ENCODE measurements at regions not wholly inside any gene's neighbourhood (a gene's known extent, or its start where the extent isn't known, plus 50 kb on each side); places are given as distances from the start of the nearest gene placed in this dataset.

DNA sequence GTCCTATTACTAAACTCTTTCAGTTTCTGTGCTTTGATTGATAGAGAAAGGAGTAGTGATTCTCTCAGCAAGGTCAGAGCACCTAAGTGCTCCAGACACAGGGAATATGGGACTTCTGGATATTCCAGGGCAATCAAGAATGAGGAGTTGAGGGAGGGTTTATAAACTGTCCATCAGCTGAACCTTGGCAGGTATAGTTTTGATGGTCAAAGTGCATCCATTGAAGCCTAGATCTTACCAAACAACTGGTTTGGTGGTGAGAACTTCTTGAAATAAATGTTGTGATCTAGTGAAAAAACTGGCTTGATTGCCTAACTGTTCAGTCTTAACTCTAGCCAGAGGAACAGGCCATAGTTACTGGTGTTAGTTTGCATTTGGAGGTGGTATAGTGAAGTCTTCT, 207.0 kb upstream of the ONECUT1 start:
- no peaks in the 10 kb centered on the region for H3K9me3 ChIP-seq (ENCODE audit: low read depth)
- H2AFZ ChIP-seq = no peak overlapping the region

DNA sequence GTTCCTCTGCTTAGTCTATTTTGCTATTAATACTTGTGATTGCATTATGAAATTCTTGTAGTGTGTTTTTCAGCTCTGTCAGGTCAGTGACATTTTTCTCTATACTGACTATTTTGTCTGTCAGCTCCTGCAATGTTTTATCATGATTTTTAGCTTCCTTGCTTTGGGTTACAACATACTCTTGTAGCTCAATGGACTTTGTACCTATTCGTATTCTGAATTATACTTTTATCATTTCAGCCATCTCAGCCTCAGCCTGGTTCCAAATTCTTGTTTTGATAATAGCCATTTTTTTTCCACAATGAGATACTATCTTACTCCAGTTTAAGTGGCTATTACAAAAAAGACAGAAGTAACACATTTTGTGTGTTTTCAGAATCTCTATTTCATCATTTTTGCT, 204.2 kb upstream of the ONECUT1 start:
- Histone ChIP-seq H3K27me3 (no peaks in the 10 kb centered on the region), H3K4me1 (ENCODE audit: insufficient read depth) (no peaks in the 10 kb centered on the region), H3K9me2 (replicated peaks; ENCODE audit: insufficient read depth) (no peaks in the 10 kb centered on the region), H3K27ac (no peak overlapping the region), H2AFZ (no peak overlapping the region), H3K4me3 (no peak overlapping the region), H3K9me3 (ENCODE audit: low read depth) (no peaks in the 10 kb centered on the region), H3K79me2 (no peaks in the 10 kb centered on the region), H3K36me3 (replicated peaks; ENCODE audit: insufficient read depth, low read depth) (no peaks in the 10 kb centered on the region), H3K4me2 (no peak overlapping the region), H4K20me1 (ENCODE audit: insufficient read depth, poor library complexity, severe bottlenecking) (no peaks in the 10 kb centered on the region)
- WGBS (ENCODE audit: low lambda C conversion rate, missing lambda C conversion rate) = 74% methylated on average over 1 of the region's 1 CpG
- no peak for DNase-seq (ENCODE audit: low spot score)
- TF ChIP-seq EZH2phosphoT487 (IDR thresholded peaks at IDR 0.05; ENCODE audit: low read depth, severe bottlenecking, unreplicated experiment) (no peak), EZH2 (IDR thresholded peaks at IDR 0.05; ENCODE audit: borderline replicate concordance) (no peak)
- TF ChIP-seq, protein P1, sequence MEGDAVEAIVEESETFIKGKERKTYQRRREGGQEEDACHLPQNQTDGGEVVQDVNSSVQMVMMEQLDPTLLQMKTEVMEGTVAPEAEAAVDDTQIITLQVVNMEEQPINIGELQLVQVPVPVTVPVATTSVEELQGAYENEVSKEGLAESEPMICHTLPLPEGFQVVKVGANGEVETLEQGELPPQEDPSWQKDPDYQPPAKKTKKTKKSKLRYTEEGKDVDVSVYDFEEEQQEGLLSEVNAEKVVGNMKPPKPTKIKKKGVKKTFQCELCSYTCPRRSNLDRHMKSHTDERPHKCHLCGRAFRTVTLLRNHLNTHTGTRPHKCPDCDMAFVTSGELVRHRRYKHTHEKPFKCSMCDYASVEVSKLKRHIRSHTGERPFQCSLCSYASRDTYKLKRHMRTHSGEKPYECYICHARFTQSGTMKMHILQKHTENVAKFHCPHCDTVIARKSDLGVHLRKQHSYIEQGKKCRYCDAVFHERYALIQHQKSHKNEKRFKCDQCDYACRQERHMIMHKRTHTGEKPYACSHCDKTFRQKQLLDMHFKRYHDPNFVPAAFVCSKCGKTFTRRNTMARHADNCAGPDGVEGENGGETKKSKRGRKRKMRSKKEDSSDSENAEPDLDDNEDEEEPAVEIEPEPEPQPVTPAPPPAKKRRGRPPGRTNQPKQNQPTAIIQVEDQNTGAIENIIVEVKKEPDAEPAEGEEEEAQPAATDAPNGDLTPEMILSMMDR (IDR thresholded peaks at IDR 0.05; ENCODE audit: poor library complexity) = no peak

More for the DNA sequence above, 207.0 kb upstream of the ONECUT1 start:
- Histone ChIP-seq H3K9me2 (replicated peaks; ENCODE audit: insufficient read depth) (no peaks in the 10 kb centered on the region), H3K4me2 (no peak overlapping the region), H4K20me1 (ENCODE audit: insufficient read depth, poor library complexity, severe bottlenecking) (no peaks in the 10 kb centered on the region), H3K36me3 (replicated peaks; ENCODE audit: insufficient read depth, low read depth) (no peaks in the 10 kb centered on the region), H3K4me3 (no peak overlapping the region), H3K4me1 (ENCODE audit: insufficient read depth) (no peaks in the 10 kb centered on the region), H3K27me3 (no peaks in the 10 kb centered on the region), H3K27ac (no peak overlapping the region), H3K79me2 (no peaks in the 10 kb centered on the region)
- no peak for DNase-seq (ENCODE audit: low spot score)
- no peak for TF ChIP-seq EZH2phosphoT487 (IDR thresholded peaks at IDR 0.05; ENCODE audit: low read depth, severe bottlenecking, unreplicated experiment)
- no peak for TF ChIP-seq EZH2 (IDR thresholded peaks at IDR 0.05; ENCODE audit: borderline replicate concordance)
- TF ChIP-seq, protein P1 (IDR thresholded peaks at IDR 0.05; ENCODE audit: poor library complexity) = no peak

DNA sequence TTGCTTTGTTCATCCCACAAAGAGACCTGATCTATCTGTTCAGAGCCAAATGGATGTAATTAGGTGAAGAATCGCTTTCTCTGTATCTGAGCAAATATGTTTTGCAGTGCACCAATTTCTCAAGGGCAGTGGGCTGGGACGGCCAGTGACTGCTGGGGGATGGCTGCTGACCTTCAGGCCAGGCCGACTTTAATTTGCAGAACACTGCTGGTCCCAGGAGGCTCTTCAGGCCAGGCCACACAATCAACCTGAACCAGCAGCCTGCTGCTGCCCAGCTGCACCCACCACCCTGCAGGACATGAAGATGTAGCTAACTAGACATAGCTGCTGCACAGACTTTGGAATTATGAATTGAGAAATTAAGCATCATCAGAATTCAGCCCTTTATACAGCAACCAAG, 194.4 kb upstream of the ONECUT1 start:
- no peak overlapping the region for H3K4me3 ChIP-seq
- no peaks in the 10 kb centered on the region for H3K27me3 ChIP-seq
- no peak overlapping the region for H3K4me2 ChIP-seq
- no peak overlapping the region for H3K27ac ChIP-seq
- H3K79me2 ChIP-seq = no peaks in the 10 kb centered on the region
- H3K9me3 ChIP-seq (ENCODE audit: low read depth) = no peaks in the 10 kb centered on the region
- no peak overlapping the region for H2AFZ ChIP-seq
- no peaks in the 10 kb centered on the region for H4K20me1 ChIP-seq (ENCODE audit: insufficient read depth, poor library complexity, severe bottlenecking)
- no peaks in the 10 kb centered on the region for H3K36me3 ChIP-seq (replicated peaks; ENCODE audit: insufficient read depth, low read depth)
- H3K9me2 ChIP-seq (replicated peaks; ENCODE audit: insufficient read depth) = no peaks in the 10 kb centered on the region
- no peak for DNase-seq (ENCODE audit: low spot score)
- TF ChIP-seq, protein P1 (IDR thresholded peaks at IDR 0.05; ENCODE audit: poor library complexity) = no peak
- TF ChIP-seq EZH2 (IDR thresholded peaks at IDR 0.05; ENCODE audit: borderline replicate concordance) (no peak), EZH2phosphoT487 (IDR thresholded peaks at IDR 0.05; ENCODE audit: low read depth, severe bottlenecking, unreplicated experiment) (no peak)
- no peaks in the 10 kb centered on the region for H3K4me1 ChIP-seq (ENCODE audit: insufficient read depth)
- 67% methylated on average over 3 of the region's 3 CpGs for WGBS (ENCODE audit: low lambda C conversion rate, missing lambda C conversion rate)

DNA sequence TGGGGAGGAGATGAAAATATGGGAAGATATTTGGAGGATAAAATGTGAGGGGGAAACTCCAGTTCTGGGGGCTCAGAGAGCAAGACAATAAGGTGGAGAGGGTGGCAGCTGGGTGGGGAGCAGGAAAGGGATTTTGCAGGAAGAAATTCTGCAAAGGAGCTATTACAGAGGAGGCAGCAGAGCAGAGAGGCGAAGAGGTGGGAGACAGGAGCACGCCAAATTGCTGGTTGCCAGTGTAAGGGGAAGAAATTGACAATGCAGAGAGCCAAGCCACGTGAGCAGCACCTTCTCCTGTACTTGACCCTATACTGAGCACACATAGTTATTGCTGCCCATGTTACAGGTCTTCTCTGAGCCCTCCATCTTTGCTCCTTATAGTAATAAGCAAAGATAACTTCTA, 190.3 kb upstream of the ONECUT1 start:
- H3K4me2 ChIP-seq = no peak overlapping the region

More for the DNA sequence above, 190.3 kb upstream of the ONECUT1 start:
- no peaks in the 10 kb centered on the region for H3K9me2 ChIP-seq (replicated peaks; ENCODE audit: insufficient read depth)
- H3K27ac ChIP-seq = no peak overlapping the region
- H2AFZ ChIP-seq = no peak overlapping the region
- H3K79me2 ChIP-seq = no peaks in the 10 kb centered on the region
- no peaks in the 10 kb centered on the region for H3K27me3 ChIP-seq
- H4K20me1 ChIP-seq (ENCODE audit: insufficient read depth, poor library complexity, severe bottlenecking) = no peaks in the 10 kb centered on the region
- TF ChIP-seq, protein P1 (IDR thresholded peaks at IDR 0.05; ENCODE audit: poor library complexity) = no peak
- no peak for TF ChIP-seq EZH2phosphoT487 (IDR thresholded peaks at IDR 0.05; ENCODE audit: low read depth, severe bottlenecking, unreplicated experiment)
- TF ChIP-seq EZH2 (IDR thresholded peaks at IDR 0.05; ENCODE audit: borderline replicate concordance) = no peak
- no peak for DNase-seq (ENCODE audit: low spot score)
- no peaks in the 10 kb centered on the region for H3K36me3 ChIP-seq (replicated peaks; ENCODE audit: insufficient read depth, low read depth)
- no peak overlapping the region for H3K4me3 ChIP-seq
- 83% methylated on average over 3 of the region's 3 CpGs for WGBS (ENCODE audit: low lambda C conversion rate, missing lambda C conversion rate)
- H3K4me1 ChIP-seq (ENCODE audit: insufficient read depth) = no peaks in the 10 kb centered on the region
- no peaks in the 10 kb centered on the region for H3K9me3 ChIP-seq (ENCODE audit: low read depth)
